Ovary (tissue), 7 donors: ENCODE measurements at regions not wholly inside any gene's neighbourhood (a gene's known extent, or its start where the extent isn't known, plus 50 kb on each side); places are given as distances from the start of the nearest gene placed in this dataset.
"Not testable (repeated sequence)": the region's sequence is repeated elsewhere in the genome, so short reads cannot be mapped to it uniquely, and the experiment has no call there.

ENCODE experiments used
- DNase-seq, 5 donors: peaks; one replicate each; pipeline ENCODE4 v3.0.0-alpha.2; 2019 to 2020
- H3K27ac ChIP-seq, 2 donors: fragments of 200-600 bp; one replicate each; pipeline versions ENCODE4 v1.5.1 to v1.8.0; 2019 to 2022
- H3K27me3 ChIP-seq: fragments of 200-600 bp; one replicate; pipeline ENCODE4 v1.8.0; 2022
- H3K36me3 ChIP-seq: fragments of 200-600 bp; sonication (generic); one replicate; pipeline ENCODE4 v1.5.1; 2019
- H3K4me1 ChIP-seq: one replicate; pipeline ENCODE4 v1.8.1; 2013; ENCODE audit warnings: mild to moderate bottlenecking, moderate library complexity; ENCODE audit not compliant: insufficient read depth
- H3K4me3 ChIP-seq: fragments of 200-600 bp; sonication (generic); one replicate; pipeline ENCODE4 v1.5.1; 2017
- H3K9me3 ChIP-seq, 2 donors: fragments of 200-600 bp in 1 of 2; sonication (generic) in 1 of 2; one replicate each; pipeline versions ENCODE4 v1.5.1 to v1.8.1; 2013 to 2019; ENCODE audit warnings: mild to moderate bottlenecking in 1 of 2, moderate library complexity in 1 of 2
- CTCF ChIP-seq, 3 donors: fragments of 450-650 bp in 2 of 3; fragments of 200-600 bp in 1 of 3; IDR thresholded peaks; one replicate each; pipeline versions ENCODE4 v1.5.1 to v1.8.0; 2016 to 2022; ENCODE audit warnings: antibody characterized with exemption in 3 of 3, mild to moderate bottlenecking in 1 of 3
- EP300 ChIP-seq: sonication (generic); formaldehyde crosslinking; IDR thresholded peaks from one replicate; pipeline ENCODE4 v1.6.1; 2017; ENCODE audit warnings: antibody characterized with exemption
- POLR2A ChIP-seq: fragments of 450-650 bp; IDR thresholded peaks from one replicate; pipeline ENCODE4 v1.6.1; 2017; ENCODE audit warnings: antibody characterized with exemption, mild to moderate bottlenecking, moderate library complexity
- WGBS, 3 donors: extraction: QIAGEN DNeasy Blood & Tissue Kit in 1 of 3; methylation state at CpG; one replicate each; pipeline versions ENCODE4 v1.1.5 to v1.1.7; 2013 to 2017; 5-methylcytosine and 5-hydroxymethylcytosine counted together
- intact Hi-C, 4 donors: fragments of 100-400 bp; cut with DNase I; formaldehyde crosslinking; loops; one replicate each; pipeline versions ENCODE4 v1.11.0 to v1.15.1; 2022 to 2023
- donor health status: DM: no; HTN: no; CAD: no; lungs with moderate emphysema.
- donor health status: DM: no; HTN: no; CAD: no.
- donor health status: Bipolar disorder and iron deficiency.
- donor health status: DM: no; HTN: no; CAD: no.
- donor health status: DM: yes; HTN: yes; CAD: no.

- TF ChIP-seq CTCF (IDR thresholded peaks at IDR 0.05): no peak
- TF ChIP-seq EP300: no peak
- no peak for TF ChIP-seq POLR2A
- WGBS, 3 donors: 52 to 71% (median 61%) methylated on average over 2 of the region's 2 CpGs
- Histone ChIP-seq H3K4me1 (no peaks in the 10 kb centered on the region), H3K27me3 (no peaks in the 10 kb centered on the region), H3K9me3 (no peaks in the 10 kb centered on the region), H3K27ac (no peak overlapping the region), H3K36me3 (no peaks in the 10 kb centered on the region), H3K4me3 (no peak overlapping the region)
- intact Hi-C loops: no loop called here
- no peak for DNase-seq
Measured at GRCh38 chr5:26495437-26495836, 542.9 kb downstream of the CDH9 start.

GRCh38 chr5:26492906-26493459 is 545.4 kb downstream of the CDH9 start:
- 65 to 89% (median 67%) methylated on average over 2 of the region's 2 CpGs for WGBS, 3 donors
- Histone ChIP-seq H3K4me3 (no peak overlapping the region), H3K9me3 (no peaks in the 10 kb centered on the region), H3K27ac (no peak overlapping the region), H3K36me3 (no peaks in the 10 kb centered on the region), H3K4me1 (no peaks in the 10 kb centered on the region), H3K27me3 (no peaks in the 10 kb centered on the region)
- no peak for DNase-seq
- no peak for TF ChIP-seq CTCF (IDR thresholded peaks at IDR 0.05)
- TF ChIP-seq EP300: no peak
- TF ChIP-seq POLR2A: no peak
- intact Hi-C loops: no loop called here

- no peak for TF ChIP-seq EP300
- TF ChIP-seq POLR2A: no peak
- TF ChIP-seq CTCF (IDR thresholded peaks at IDR 0.05): no peak
- intact Hi-C loops: no loop called here
- Histone ChIP-seq H3K27ac (no peak overlapping the region), H3K36me3 (no peaks in the 10 kb centered on the region), H3K4me1 (no peaks in the 10 kb centered on the region), H3K27me3 (no peaks in the 10 kb centered on the region), H3K4me3 (no peak overlapping the region), H3K9me3 (no peaks in the 10 kb centered on the region)
- 66 to 80% (median 78%) methylated on average over 3 of the region's 3 CpGs for WGBS, 3 donors
- no peak for DNase-seq
Measured at GRCh38 chr5:26487553-26487952, 550.8 kb downstream of the CDH9 start.

- TF ChIP-seq CTCF (IDR thresholded peaks at IDR 0.05): no peak
- TF ChIP-seq EP300: no peak
- TF ChIP-seq POLR2A: no peak
- no peak for DNase-seq
- intact Hi-C loops: no loop called here
- WGBS, 3 donors: 69 to 89% (median 77%) methylated on average over 3 of the region's 3 CpGs
- Histone ChIP-seq H3K27ac (no peak overlapping the region), H3K36me3 (no peaks in the 10 kb centered on the region), H3K4me1 (no peaks in the 10 kb centered on the region), H3K27me3 (no peaks in the 10 kb centered on the region), H3K9me3 (no peaks in the 10 kb centered on the region), H3K4me3 (no peak overlapping the region)
Measured at GRCh38 chr5:26486631-26487030, 551.8 kb downstream of the CDH9 start.

GRCh38 chr5:26485146-26485860 is 553.1 kb downstream of the CDH9 start:
- H3K27me3 ChIP-seq, H3K36me3 ChIP-seq, H3K9me3 ChIP-seq, H3K4me1 ChIP-seq, DNase-seq, H3K4me3 ChIP-seq, H3K27ac ChIP-seq, intact Hi-C loops: not testable (repeated sequence)
- WGBS, 3 donors: 93 to 96% (median 95%) methylated on average over 40 to 46 of the region's 46 CpGs
